AG09309 (cell line): ENCODE measurements at regions not wholly inside any gene's neighbourhood (a gene's known extent, or its start where the extent isn't known, plus 50 kb on each side); places are given as distances from the start of the nearest gene placed in this dataset.

Source experiments
- DNase-seq: peaks from one replicate; pipeline ENCODE4 v3.0.0-alpha.2; 2010; ENCODE audit warnings: low read depth
- H3K4me3 ChIP-seq: 2 replicates; pipeline ENCODE4 v1.5.1; 2011; ENCODE audit warnings: mild to moderate bottlenecking, low read depth, low read length, moderate library complexity; ENCODE audit not compliant: control insufficient read depth
- TF ChIP-seq, protein P1 (sequence below): IDR thresholded peaks from 2 replicates; pipeline ENCODE4 v1.5.1; 2011; ENCODE audit warnings: mild to moderate bottlenecking, low read depth, low read length, inconsistent platforms; ENCODE audit not compliant: insufficient read depth, control insufficient read depth; ENCODE audit errors: missing control alignments

DNA sequence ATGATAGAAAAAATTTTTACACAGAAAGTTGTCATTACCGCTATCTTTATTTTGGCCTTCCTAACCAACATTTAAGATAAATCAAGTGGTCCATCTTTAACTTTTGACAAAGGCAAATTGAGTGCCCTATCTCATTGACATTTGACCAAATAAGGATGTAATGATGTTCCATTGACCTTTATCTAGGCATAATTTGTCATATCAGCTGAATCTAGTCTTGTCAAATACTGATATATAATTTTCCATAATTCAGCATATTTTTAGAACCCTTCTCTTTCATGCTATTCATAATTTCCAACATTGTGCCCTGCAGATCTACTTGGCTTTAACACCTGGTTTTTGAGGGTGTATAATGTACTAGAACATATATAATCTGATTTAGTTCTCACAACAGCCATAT, 63.8 kb downstream of the XCL1 start:
- TF ChIP-seq, protein P1, sequence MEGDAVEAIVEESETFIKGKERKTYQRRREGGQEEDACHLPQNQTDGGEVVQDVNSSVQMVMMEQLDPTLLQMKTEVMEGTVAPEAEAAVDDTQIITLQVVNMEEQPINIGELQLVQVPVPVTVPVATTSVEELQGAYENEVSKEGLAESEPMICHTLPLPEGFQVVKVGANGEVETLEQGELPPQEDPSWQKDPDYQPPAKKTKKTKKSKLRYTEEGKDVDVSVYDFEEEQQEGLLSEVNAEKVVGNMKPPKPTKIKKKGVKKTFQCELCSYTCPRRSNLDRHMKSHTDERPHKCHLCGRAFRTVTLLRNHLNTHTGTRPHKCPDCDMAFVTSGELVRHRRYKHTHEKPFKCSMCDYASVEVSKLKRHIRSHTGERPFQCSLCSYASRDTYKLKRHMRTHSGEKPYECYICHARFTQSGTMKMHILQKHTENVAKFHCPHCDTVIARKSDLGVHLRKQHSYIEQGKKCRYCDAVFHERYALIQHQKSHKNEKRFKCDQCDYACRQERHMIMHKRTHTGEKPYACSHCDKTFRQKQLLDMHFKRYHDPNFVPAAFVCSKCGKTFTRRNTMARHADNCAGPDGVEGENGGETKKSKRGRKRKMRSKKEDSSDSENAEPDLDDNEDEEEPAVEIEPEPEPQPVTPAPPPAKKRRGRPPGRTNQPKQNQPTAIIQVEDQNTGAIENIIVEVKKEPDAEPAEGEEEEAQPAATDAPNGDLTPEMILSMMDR, result no peak
- H3K4me3 ChIP-seq, result no peak overlapping the region
- no peak for DNase-seq

DNA sequence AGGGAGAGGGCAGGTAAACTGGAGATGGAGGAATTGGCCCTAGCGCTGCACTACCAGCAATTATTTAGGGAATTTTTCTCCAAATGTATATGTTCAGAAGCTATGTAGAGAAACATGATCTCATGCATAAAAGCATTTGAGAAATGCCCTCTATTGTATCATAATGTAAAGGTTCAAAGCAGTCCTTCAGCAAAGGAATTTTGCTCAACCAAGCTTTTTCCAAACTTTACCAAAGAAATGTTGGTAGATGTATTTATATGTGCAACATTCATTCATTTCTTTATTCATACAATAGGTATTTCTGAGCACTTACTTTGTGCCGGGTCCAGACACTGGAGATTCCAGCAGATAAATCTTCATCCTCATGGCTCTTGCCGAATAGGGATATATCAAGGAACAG, 64.4 kb downstream of the XCL1 start:
- TF ChIP-seq, protein P1, result no peak
- no peak for DNase-seq
- H3K4me3 ChIP-seq, result no peak overlapping the region

DNA sequence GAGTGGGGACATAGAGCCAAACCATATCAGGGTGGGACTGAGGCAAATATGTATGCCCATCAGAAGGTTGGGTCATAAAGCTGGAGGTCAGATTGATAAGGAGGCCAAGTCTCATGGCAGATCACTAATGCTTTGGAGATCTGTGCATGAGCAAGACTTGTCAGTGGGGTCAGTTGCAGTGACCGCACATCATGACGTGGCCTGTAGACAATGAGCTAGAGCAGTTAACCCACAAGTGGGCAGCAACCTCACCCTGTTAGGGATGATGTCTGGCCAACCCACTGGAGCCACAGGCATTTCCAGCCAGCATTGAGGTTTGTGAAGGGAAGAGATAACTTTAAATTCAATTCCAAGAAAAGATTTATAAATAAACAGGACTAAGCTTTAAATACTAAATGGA, 66.7 kb downstream of the XCL1 start:
- TF ChIP-seq, protein P1, result no peak
- DNase-seq, result peak; percentile 33
- no peak overlapping the region for H3K4me3 ChIP-seq
